ENCODE measurements at regions not wholly inside any gene's neighbourhood (a gene's known extent, or its start where the extent isn't known, plus 50 kb on each side); places are given as distances from the start of the nearest gene placed in this dataset.

DNA sequence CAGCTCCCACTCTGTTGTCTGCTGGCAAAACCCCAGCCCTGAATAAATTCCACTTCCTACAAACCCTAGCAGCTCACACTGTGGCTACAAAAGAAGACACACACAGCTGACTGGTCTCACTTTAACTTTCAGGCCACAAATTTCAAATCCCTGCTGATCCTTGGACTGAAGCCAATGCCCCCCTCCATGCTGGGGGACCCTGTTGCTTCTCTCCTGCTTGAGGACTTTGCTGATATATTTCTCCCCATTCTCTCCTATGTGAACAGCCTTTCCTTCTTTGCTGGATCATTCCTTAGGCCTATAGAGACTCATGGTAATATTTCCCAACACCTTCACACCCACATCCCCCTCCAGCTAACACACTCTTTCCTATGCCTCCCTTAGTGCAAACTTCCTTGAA, 79.6 kb upstream of the ADRA1B start:
- TF ChIP-seq, protein P1, sequence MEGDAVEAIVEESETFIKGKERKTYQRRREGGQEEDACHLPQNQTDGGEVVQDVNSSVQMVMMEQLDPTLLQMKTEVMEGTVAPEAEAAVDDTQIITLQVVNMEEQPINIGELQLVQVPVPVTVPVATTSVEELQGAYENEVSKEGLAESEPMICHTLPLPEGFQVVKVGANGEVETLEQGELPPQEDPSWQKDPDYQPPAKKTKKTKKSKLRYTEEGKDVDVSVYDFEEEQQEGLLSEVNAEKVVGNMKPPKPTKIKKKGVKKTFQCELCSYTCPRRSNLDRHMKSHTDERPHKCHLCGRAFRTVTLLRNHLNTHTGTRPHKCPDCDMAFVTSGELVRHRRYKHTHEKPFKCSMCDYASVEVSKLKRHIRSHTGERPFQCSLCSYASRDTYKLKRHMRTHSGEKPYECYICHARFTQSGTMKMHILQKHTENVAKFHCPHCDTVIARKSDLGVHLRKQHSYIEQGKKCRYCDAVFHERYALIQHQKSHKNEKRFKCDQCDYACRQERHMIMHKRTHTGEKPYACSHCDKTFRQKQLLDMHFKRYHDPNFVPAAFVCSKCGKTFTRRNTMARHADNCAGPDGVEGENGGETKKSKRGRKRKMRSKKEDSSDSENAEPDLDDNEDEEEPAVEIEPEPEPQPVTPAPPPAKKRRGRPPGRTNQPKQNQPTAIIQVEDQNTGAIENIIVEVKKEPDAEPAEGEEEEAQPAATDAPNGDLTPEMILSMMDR (IDR thresholded peaks at IDR 0.05), result no peak
- TF ChIP-seq POLR2AphosphoS5 (IDR thresholded peaks at IDR 0.05), result no peak
- no peak for TF ChIP-seq POLR2A (IDR thresholded peaks at IDR 0.05)

Data from breast epithelium (tissue), 3 donors.